NOMO-1 (cell line): ENCODE measurements at regions not wholly inside any gene's neighbourhood (a gene's known extent, or its start where the extent isn't known, plus 50 kb on each side); places are given as distances from the start of the nearest gene placed in this dataset.
A peak's percentile ranks its signal among the peaks of the same experiment; 100 is the strongest.

Experiments
- DNase-seq, 2 experiments: peaks; one replicate each; lab custom pipeline; 2025; ENCODE audit not compliant: unreplicated experiment in 2 of 2; lab: John Stamatoyannopoulos, UW

GRCh38 chr11:109150581-109150980 is 271.4 kb upstream of the C11orf87 start:
- no peak for DNase-seq

- DNase-seq: no peak
Observed at GRCh38 chr11:109153836-109154235, 268.2 kb upstream of the C11orf87 start.

GRCh38 chr11:109155291-109155690 is 266.7 kb upstream of the C11orf87 start:
- no peak for DNase-seq

DNA sequence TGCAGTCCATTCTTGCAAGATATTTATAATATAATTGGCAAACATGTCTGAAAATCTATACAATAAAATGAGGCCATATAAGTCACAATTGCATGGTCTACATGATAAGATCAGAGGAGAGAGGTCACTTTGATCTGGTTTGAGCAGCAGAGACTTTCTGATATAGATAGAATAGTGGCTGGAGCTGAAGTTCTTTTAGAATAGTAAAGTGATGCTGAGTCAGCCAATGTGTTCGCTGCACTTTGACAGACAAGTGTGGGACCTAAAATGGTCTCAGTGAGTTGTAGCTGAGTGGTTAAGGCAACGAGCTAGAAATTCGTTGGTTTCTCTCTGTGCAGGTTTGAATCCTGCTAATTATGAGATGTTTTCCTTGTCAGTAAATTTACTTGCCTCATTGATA is 257.0 kb upstream of the C11orf87 start:
- no peak for DNase-seq

DNA sequence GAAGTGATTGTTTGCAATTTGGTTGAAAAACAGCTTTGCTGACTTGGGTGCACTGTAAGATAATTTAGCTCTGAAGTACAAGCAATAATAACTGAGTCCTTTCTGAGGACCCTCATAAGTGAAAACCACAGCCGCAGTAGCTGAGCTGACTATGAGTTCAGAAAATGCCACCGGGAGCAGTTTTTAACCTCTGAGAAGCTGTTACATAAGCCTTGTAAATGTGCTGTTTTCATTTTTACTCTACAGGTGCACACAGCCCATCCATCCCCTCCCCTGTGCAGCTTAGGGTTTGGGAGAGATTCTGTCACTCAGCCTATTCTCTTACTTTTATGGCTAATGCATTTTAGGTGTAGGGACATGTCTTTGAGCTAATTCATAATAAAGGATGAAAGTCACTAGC is 255.5 kb upstream of the C11orf87 start:
- DNase-seq: no peak

- no peak for DNase-seq
Observed at GRCh38 chr11:109173504-109173903, 248.5 kb upstream of the C11orf87 start.

- no peak for DNase-seq
Observed at GRCh38 chr11:109184376-109184775, 237.6 kb upstream of the C11orf87 start.

- DNase-seq: no peak
Observed at GRCh38 chr11:109192864-109193263, 229.1 kb upstream of the C11orf87 start.

DNA sequence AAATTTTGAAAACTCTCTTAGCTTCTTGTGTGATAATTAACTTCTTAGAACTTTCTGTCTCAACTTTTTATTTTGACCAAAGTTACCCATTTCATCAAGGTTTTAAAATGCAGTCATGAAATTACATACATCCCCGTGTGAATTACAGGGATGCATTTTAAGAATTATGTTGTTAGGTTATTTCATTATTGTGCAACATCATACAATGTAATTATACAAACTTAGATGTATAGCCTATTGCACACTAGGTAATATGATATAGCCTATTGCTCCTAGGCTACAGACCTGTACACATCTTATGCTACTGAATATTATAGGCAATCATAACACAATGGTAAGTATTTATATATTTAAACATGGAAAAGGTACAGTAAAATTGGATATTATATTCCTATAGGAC is 228.1 kb upstream of the C11orf87 start:
- no peak for DNase-seq

- no peak for DNase-seq
Observed at GRCh38 chr11:109196016-109196415, 226.0 kb upstream of the C11orf87 start.

DNA sequence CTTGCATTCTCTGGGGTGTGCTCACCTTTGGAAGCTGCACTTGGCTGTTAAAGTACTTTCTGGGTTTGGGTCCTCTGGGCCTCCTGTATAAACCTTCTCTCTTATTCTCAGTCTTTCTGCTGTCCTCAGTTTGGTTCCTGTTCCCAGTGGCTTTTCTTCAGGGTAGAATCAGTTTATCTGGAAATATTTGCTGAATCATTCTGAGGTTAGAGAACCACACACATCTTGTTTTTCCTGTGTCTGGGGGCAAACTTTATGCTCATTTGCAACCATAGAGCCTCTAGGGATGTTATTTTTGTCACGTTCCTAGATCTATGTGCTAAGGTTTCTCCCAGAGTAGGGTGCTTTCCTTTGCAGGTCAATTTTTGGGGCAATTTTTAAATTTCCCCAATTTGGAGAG is 224.3 kb upstream of the C11orf87 start:
- peak in 1 of 2 experiments; percentile 20 for DNase-seq

DNA sequence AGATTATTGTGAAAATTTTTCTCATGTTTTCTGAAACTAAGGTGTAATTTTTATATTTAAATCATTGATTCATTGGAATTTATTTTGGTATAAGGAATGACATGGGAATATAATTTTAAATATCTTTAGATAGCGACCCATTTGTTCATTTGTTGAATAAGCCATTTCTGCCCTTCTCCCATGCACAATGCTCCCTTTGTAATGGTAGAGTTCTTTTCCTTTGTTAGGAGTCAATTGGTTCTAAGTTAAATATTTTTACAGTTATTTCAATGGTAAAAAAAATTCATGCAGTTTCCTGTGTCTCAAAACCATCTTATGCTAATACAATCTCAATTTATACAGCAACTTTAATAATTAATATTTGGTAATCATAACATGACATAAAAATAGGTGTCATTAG is 218.8 kb upstream of the C11orf87 start:
- no peak for DNase-seq

- no peak for DNase-seq
Observed at GRCh38 chr11:109205312-109205711, 216.7 kb upstream of the C11orf87 start.

DNA sequence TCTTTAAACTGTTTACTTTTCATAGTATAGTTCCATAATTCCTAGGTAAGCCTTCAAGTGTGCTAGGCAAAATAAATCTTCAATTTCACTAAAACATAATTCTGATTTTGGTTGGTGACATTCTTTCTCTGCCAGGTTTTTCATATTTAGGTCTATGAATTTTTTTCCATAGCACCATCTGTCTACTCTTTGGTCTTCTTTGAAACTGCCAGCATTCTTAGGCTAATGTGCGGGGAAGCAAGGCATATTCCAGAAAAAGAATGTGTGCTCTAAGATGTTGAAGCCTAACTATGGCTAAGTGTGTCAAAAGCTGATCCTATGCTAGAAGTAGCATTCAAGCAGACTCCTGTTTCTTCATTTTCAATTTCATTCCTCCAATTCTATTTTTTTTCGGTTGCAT is 213.9 kb upstream of the C11orf87 start:
- DNase-seq: no peak

GRCh38 chr11:109209572-109209971 is 212.4 kb upstream of the C11orf87 start:
- peak in 1 of 2 experiments; percentile 8 for DNase-seq

DNA sequence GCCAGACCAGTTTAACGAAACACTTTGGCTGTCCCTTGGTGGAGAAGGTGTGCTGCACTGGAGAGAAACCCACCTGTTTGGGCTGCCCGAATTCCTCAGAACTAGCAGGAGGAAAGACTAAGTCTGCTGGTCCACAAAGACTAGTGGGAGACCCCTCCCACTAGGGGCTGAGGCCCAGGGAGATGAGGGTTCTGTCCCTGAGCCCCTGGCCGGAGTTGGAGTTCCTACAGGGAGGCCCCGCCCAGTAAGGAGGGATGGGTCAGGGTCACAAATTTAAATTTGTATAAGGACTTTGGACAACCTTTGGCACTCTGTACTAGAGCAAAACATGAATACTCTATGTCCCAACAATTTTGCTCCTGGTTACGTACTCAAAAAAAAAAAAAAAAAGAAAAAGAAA is 200.8 kb upstream of the C11orf87 start:
- DNase-seq: no peak

GRCh38 chr11:109222761-109223160 is 199.2 kb upstream of the C11orf87 start:
- DNase-seq: no peak

- no peak for DNase-seq
Observed at GRCh38 chr11:109223451-109223850, 198.5 kb upstream of the C11orf87 start.

- DNase-seq: no peak
Observed at GRCh38 chr11:109229682-109230081, 192.3 kb upstream of the C11orf87 start.

DNA sequence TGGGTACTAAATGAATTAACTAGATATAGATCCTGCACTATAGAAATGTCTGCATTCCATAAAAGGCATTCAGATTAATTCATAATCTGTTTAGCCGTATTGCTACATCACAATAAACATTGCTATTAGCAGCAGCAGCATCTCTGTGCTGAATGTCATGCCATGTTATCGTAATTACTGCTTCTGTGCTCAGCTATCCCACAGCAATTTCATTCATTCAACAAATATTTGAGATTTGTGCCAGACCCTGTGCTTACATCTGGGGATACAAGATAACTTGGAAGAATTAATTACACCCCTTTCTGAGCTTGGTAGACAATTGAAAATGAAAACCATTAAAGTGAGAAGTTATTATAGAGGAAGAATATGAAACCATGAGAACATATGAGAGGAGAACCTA is 185.8 kb upstream of the C11orf87 start:
- no peak for DNase-seq

GRCh38 chr11:109236696-109237095 is 185.3 kb upstream of the C11orf87 start:
- DNase-seq: no peak

GRCh38 chr11:109237636-109238035 is 184.4 kb upstream of the C11orf87 start:
- DNase-seq: no peak

DNA sequence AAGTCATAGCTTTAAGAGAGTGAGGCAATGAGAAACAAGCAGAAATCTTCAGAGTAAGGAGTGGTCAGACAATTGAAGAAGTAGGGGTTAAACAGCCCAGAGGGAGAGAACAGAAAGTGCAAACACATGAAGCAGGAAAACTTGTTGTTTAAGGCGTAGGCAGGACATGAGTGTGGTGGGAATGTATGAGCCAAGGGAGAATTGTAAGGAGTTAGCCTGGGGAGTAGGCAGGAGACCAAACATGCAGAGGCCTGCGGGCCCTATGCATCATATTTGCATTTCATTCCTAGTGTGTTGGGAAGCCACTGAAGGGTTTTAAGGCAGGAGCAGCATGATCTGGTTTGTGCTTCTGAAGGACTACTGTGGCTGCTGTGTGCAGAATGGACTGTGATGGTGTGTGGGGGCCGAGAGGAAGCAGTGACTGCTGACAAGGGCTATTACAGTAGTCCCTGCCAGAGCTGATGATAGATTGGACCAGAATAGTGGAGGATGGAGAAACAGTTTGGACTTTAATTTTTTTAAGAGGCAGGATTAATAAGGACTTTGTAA is 179.9 kb upstream of the C11orf87 start:
- DNase-seq: no peak
